ENCODE measurements at regions not wholly inside any gene's neighbourhood (a gene's known extent, or its start where the extent isn't known, plus 50 kb on each side); places are given as distances from the start of the nearest gene placed in this dataset.
A peak's percentile ranks its signal among the peaks of the same experiment; 100 is the strongest.

DNA sequence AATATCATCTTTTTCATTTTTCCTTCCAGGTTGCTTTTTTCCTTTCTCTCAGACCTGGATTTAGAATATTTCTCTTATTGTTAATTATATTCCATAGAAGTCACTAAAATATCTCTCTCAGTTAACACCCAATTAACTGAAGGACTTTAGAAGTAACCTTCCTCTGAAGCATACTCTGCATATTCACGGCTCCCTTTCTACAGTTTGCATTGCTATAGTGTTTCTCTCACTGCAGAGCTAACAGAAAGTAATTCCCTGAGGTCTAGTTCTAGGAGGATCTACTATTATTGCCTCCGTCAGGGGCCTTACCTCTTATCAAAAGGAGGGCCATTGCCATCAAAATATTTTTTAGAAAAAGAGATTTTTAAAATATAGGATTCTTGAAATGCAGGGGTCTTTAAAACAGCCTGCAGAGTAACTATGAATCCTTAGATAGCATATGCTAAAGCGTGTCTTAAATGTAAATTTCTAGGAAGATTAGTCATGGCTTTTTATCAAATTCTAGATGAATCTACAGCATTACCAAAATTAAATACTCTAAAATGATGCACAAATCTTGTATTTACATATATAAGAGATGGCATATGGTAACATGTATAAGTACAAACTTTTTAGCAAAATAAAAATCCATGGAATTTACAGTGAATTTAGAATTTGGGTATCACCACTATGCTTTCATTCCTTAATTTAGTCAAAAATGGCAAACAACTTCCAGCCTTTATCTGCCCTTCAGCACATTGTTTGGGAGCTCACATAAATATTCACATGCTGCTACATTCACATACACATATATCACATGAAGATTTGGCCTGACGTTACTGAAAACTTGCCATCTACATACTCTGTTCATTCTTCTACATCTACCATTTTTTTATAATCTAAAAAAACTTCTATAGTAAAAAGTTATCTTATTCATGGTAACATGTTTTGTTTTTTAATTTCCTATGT lies 696.8 kb downstream of the OTOL1 start:
- no peaks in the 10 kb centered on the region for H3K23me2 ChIP-seq (ENCODE audit: insufficient read length, low read depth, low read length, poor library complexity, severe bottlenecking)
- no peak overlapping the region for H3K18ac ChIP-seq (ENCODE audit: insufficient read length, low read depth, low read length)
- no peak overlapping the region for H3K56ac ChIP-seq (ENCODE audit: insufficient read length, low read depth, low read length)
- H2BK5ac ChIP-seq (ENCODE audit: insufficient read length, low read length), result no peak overlapping the region
- Mint-ChIP-seq H3K4me1 (peaks cover 0 to 2% of the 10 kb centered on the region in 2 experiments; a peak in 1 of 4 replicates), H3K27me3 (ENCODE audit: low read depth) (no peaks in the 10 kb centered on the region), H3K36me3 (ENCODE audit: insufficient read depth in 1 of 3, low read depth in 3 of 3) (peaks cover 13 to 27% (median 22%) of the 10 kb centered on the region in 3 experiments), H3K4me3 (no peak overlapping the region), H3K9me3 (peaks cover 20 to 26% of the 10 kb centered on the region in 2 experiments), H3K27ac (0 out of 7 replicates have a peak overlapping the region, but pooled peaks of 2 of the 3 experiments have one; percentile 58 to 59)
- no peak overlapping the region for H3K4ac ChIP-seq (ENCODE audit: low read depth, low read length)
- H2BK15ac ChIP-seq (ENCODE audit: low read depth, low read length), result no peak overlapping the region
- no peak overlapping the region for H3K4me2 ChIP-seq (ENCODE audit: insufficient read depth, insufficient read length, low read length)
- no peak overlapping the region for H4K91ac ChIP-seq (ENCODE audit: insufficient read length, low read depth, low read length)
- no peaks in the 10 kb centered on the region for H4K20me1 ChIP-seq (ENCODE audit: control insufficient read depth, insufficient read depth, insufficient read length)
- no CpG with 5 or more reads among the region's 4 CpGs for WGBS (ENCODE audit: extremely low coverage, insufficient read length, low lambda C conversion rate)
- H3K9me3 ChIP-seq (ENCODE audit: control insufficient read depth, low read depth, low read length), result no peaks in the 10 kb centered on the region
- no peak overlapping the region for H3K27ac ChIP-seq (ENCODE audit: insufficient read length, low read depth, low read length)
- no peak overlapping the region for H4K5ac ChIP-seq (ENCODE audit: insufficient read length, low read depth, low read length)
- H3K14ac ChIP-seq (ENCODE audit: insufficient read depth, low read length), result no peak overlapping the region
- no peaks in the 10 kb centered on the region for H3K4me1 ChIP-seq (ENCODE audit: insufficient read depth, low read length)
- no peaks in the 10 kb centered on the region for H3K27me3 ChIP-seq (ENCODE audit: insufficient read depth, low read length)
- H3T11ph ChIP-seq (ENCODE audit: low read length), result no peak overlapping the region
- no peak overlapping the region for H2BK20ac ChIP-seq (ENCODE audit: low read depth, low read length, poor library complexity, severe bottlenecking)
- H2BK120ac ChIP-seq (ENCODE audit: low read depth, low read length, poor library complexity, severe bottlenecking), result no peak overlapping the region
- DNase-seq, result no peak
- TF ChIP-seq, protein P1, sequence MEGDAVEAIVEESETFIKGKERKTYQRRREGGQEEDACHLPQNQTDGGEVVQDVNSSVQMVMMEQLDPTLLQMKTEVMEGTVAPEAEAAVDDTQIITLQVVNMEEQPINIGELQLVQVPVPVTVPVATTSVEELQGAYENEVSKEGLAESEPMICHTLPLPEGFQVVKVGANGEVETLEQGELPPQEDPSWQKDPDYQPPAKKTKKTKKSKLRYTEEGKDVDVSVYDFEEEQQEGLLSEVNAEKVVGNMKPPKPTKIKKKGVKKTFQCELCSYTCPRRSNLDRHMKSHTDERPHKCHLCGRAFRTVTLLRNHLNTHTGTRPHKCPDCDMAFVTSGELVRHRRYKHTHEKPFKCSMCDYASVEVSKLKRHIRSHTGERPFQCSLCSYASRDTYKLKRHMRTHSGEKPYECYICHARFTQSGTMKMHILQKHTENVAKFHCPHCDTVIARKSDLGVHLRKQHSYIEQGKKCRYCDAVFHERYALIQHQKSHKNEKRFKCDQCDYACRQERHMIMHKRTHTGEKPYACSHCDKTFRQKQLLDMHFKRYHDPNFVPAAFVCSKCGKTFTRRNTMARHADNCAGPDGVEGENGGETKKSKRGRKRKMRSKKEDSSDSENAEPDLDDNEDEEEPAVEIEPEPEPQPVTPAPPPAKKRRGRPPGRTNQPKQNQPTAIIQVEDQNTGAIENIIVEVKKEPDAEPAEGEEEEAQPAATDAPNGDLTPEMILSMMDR (conservative IDR thresholded peaks at IDR 0.05), result no peak
- no peak overlapping the region for H3K9ac ChIP-seq (ENCODE audit: extremely low read depth, insufficient read length, low read length)
- H4K8ac ChIP-seq (replicated peaks; ENCODE audit: insufficient read length, low read depth, low read length), result no peak overlapping the region
- no peak overlapping the region for H3K23ac ChIP-seq (ENCODE audit: insufficient read length, low read depth, low read length)
- H2BK12ac ChIP-seq (ENCODE audit: insufficient read length, low read depth, low read length), result no peak overlapping the region
- H3K79me2 ChIP-seq (ENCODE audit: insufficient read depth, low read length), result no peaks in the 10 kb centered on the region
- H2AK5ac ChIP-seq (ENCODE audit: insufficient read length, low read length), result no peak overlapping the region
- H2AFZ ChIP-seq (ENCODE audit: low read length), result no peak overlapping the region
- no peaks in the 10 kb centered on the region for H3K79me1 ChIP-seq (ENCODE audit: insufficient read depth, low read depth, low read length, poor library complexity, severe bottlenecking)

All from H9 (cell line).